T follicular helper cell (primary cell): ENCODE measurements at regions not wholly inside any gene's neighbourhood (a gene's known extent, or its start where the extent isn't known, plus 50 kb on each side); places are given as distances from the start of the nearest gene placed in this dataset.
"Not testable (repeated sequence)": the region's sequence is repeated elsewhere in the genome, so short reads cannot be mapped to it uniquely, and the experiment has no call there.

Experiments used
- DNase-seq: peaks from one replicate; pipeline ENCODE4 v3.0.0-alpha.2; 2020; ENCODE audit warnings: low read depth

DNA sequence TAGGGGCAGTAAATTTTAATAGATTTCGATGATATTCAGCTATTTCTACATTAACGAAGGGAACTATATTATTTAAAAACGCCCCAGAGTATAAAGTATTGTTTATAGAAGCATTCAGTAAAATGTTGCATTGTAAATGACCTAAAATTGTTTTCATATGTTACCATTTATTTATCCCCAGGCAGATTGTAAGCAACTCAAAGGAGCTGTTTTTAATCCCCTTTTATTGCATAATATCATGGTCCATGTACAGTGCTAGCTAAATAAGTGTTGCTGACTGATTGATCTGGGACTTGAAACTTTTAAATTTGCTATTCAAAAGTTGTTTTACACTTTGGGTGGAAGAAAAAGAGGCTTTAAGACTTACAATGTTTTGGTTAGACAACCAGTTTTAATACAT lies 199.0 kb upstream of the SLC38A2 start:
- no peak for DNase-seq

DNA sequence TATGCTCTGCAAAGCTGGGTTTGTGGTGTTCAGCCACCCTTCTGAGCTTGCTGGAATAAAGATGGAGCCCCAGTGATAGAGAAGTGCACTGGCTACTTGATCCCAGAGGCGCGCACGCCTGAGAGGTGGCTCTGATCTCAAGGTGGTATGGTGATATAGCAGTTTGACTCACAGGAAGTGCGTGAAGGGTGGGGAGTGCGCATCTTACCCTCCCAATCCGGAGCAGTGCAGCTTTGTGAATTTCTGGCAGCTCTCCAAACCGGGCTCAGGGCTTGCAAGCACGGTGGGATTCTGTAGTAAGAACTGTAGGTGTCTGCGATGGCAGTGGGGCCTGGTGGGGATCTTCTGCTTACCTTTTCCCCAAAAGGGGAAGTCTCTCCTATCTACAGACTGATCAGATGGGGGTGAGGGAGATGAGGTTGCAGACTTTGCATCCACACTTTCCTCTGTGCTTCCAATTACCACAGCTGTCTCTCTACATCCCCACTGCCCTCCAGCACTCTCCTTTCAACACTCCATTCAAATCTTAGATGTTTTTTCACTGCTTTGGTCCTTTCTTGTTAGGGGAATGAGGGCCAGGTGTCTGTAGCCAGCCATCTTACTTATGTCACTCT lies 197.4 kb upstream of the SLC38A2 start:
- no peak for DNase-seq

DNA sequence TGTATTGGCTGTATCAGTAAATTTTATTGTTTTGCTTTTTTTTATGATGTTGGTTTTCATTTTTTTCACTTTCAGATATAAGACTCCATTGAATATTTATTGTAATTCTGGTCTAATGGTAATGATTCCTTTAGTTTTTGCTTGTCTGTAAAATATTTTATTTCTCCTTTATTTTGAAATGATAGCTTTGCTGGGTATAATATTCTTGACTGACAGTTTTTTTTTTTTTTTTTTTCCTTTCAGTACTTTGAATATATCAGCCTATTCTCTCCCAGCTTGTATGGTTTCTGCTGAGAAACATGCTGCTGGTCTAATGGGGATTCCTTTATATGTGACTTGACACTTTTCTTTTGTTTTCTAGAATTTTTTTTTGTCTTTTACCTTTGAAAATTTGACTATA lies 195.1 kb upstream of the SLC38A2 start:
- no peak for DNase-seq

DNA sequence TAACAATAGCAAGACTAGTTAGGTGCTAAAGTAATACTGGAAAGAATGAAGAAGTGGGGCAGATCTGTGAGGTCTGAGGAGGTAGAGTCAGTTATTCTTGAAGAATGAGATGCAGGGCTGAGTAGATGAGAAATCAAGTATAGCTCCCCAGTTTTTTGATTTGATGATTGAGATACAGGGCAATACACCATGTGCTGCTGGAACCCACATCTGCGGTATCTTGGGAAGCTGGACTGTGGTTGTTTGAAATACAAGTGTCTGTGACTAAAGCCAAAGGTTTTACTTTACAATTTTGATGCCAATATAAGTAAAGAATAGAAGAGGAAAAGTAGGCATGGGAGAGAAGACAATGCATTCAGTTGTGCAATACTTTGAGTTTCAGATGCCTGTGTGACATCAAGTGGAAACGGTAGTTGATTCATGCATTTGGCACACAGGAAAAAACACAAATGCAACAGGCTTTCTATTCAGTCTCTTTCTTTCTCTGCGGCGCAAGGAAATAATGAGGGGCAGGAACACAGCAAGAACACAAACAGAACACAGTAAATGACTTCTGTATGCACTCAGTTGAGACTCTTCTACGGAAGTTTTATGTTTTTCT lies 190.2 kb upstream of the SLC38A2 start:
- DNase-seq = no peak

DNA sequence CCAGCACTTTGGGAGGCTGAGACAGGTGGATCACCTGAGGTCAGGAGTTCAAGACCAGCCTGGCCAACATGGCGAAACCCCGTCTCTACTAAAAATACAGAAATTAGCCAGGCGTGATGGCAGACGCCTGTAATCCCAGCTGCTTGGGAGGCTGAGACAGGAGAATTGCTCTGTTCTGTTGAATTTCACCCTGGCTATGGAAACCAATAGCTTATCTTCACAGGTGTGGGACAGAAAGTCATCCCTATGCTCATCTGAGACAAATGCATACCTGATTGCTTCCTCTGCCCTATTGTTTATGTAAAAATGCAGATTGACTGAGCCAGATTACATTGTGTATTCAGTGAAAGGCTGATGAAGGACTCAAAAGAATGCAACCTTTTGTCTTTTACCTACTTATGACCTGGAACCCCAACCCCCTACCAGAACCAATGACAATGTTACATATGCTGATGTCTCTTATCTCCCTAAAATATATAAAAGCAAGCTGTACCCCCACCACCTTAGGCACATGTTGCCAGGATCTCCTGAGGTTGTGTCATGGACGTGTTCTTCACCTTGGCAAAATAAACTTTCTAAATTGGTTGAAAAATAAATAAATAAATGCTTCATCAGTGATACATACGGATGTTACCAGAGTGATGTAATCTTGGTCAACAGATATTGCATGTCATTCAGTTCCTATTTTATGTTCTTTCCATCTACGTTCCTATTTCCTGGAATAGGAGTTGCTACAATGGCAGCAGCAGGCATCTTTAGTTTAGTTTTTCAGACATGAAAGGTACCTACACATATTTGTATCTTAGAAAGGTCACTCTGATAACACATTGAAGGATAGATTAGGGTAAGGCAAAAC lies 189.4 kb upstream of the SLC38A2 start:
- DNase-seq = not testable (repeated sequence)

DNA sequence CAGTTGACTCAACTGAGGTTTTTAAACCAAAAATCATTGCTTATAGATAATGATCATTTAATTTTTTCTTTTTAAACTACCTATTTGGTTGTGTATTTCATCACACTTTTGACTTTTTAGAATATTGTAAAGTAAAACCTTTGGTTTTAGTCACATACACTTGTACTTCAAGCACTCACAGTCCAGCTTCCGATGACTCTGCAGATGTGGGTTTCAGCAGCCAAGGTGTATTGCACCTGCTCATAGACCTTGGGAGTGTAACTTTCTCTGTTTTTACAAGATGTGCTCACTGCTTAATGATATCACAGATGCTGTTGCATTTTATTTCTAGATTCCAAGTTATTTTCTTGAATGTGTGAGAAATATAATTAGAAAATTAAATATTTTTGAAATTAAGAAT lies 188.3 kb upstream of the SLC38A2 start:
- no peak for DNase-seq

DNA sequence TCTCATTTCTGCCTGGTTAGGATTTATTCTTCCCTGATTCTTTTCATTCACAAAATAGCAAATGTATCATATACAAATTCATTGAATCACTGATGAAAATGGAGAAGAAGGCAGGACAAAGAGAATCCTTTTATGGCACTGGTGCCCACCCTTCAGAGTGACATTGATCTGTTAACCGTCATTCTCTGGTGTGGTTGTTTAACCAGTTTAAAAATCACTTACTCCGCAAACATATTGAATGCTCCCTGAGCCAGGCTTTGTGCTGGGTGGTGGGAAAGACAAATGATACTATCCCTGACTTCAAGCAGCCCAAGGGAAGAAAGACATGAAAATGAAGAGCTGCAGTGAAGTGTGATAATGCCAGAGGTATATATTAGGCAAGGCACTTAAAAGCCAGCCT lies 187.5 kb upstream of the SLC38A2 start:
- DNase-seq = no peak

DNA sequence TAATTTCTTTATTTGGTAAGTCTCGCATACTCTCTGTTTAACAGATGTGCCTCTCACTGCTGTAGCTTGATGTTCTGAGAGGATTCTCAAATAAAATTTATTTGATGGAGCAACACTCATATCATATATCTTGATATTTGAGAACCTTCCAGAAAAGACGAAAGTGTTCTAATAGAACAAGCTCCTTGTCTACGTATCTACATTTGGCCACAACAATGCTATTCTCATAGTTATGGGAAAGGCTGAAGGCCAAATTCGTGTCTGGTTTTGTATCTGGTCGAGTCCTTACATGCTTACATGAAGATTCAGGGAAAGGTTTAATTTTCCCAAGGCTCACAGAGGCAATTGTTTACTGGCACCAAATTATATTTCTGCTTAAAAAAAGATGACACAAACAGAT lies 186.7 kb upstream of the SLC38A2 start:
- no peak for DNase-seq

DNA sequence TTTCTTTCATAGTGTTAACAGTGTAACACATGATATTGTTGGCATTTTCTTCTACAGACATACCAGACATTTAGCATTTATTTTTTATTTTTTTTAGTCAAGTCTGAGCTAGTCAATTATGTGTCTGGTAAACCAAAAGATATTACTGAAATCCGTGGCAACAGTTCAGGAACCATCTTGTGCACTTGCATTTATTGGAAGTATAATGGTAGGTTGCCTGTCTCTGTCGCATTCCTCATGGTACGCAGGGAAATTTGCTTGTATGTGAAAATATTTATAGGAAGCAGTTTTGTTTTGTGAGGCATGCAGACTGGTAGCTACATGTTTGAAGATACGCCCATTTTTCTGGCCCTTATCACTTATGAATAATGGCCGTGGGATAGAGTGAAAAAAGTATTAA lies 186.1 kb upstream of the SLC38A2 start:
- no peak for DNase-seq

DNA sequence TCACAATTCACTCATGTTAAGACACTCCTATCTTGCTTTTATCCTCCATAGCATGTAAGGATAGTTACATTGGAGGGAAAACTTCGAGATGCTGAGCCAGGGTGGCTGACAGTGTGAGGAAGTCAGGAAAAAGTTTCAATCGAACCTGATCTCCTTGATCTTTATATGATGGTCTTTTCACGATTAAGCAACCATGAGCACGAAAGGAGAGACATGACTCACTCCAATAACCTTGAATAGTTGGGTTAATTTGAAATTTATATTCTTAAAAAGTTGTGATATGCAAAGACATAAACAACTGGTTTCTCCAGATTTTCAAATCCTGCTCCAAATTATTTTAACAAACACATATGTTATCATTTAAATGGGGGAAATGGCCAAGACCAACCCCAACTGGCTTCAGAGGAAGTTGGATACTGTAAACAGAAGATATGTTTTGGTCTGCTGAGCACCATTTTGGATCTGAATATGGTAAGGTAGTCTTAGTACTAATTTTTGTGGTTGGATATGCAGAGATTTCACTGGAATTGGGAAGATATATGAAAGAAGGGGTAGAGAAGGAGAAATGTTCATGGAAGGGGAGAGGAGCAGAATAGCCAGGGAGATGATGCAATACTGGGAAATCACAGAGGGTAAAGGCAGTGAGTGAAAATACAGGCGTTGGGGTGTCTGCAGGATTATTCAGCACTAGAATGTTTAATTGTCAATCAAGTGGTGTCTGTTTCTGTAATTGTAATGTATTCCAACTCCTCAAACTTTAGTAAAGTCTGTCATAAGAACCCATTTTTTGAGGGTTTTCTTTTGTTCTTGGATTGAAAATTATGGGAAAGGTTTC lies 185.2 kb upstream of the SLC38A2 start:
- DNase-seq = no peak

DNA sequence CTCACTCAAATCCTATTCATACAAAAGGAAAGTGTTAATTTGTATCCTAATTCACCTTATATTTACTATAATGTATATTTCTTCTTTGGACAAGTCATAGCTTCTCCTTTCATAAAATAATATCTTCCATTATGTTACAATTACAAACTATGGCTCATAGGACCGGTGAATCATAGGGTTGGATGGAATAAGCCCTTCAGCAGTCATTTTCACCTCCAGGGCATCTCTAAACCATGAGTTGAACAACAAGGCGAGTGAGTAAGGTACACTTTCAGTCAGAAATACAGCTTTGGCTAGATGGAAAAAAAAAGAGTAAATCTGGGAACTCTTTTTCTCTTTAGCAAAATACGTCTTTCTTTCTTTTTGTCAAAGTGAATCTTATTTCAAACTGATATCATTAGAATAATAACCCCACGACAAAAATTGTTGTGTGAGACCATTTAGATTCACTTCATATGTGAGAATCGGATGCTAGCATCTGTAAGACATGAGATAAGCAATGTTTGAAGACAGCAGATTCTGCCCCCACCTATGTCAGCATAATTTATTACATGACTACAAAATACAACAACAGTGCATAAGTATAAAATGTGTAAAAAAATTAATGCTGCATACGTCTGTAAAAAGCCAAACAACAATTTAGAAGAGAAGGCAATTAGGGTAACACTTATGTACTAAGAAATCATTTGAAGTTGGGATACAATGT lies 184.4 kb upstream of the SLC38A2 start:
- DNase-seq = no peak

DNA sequence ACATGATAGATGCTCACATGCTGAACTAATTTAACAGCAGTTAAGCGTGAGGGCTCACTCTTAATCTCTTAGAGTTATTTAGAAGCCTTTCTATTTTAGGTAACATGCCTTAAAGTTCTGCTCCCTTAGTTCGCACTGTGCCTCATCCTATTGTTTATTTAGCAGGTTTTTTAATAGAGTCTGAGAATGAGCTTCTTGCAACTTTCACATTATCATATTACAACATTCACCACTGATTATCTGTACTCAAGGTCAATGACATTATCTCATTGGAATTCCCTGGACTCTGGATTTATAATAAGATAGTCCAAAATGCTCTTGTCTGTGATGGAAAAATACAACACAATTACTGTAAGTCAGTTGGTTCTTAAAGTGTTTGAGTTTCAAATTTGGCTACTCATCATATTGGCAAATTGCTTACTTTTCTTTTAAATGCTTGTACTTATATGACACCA lies 183.6 kb upstream of the SLC38A2 start:
- no peak for DNase-seq

DNA sequence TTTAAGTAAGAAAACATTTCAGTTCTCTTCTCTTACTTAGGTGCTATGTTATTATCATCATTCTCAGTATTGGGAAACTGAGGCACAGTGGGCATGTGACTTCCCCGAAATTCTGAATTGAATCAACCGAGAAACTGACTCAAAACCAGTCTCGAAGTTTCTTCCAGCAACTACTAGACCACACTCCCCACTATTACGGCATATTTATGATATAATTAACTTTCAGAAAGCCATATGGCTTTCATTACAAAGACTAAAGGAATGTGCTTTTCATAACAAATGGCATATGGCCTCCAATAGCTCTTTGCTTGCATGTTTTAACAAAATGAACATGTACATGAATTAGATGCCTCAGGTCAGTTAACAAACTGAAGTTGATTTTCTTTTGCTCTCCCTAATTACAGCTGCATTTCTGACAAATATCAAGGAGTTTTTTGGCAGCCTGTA lies 182.9 kb upstream of the SLC38A2 start:
- no peak for DNase-seq

DNA sequence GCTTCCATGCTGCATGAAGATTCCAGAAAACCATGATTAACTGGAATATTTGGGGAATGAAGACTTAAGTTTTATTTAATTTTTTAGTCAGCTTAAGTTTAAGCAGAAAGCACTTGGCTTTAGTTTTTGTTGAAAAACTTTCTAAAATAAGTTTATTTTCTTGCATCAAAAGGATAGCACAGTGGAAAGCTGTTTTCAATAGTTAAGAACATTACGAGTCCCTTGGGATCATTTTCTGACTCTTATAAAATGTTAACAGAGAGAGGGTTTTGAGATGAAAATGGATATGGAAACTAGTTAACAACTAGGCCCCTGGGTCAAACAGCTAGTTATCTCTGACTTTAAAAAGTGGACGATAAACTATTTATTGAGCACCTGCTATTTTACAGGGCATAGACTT lies 181.9 kb upstream of the SLC38A2 start:
- DNase-seq = no peak

DNA sequence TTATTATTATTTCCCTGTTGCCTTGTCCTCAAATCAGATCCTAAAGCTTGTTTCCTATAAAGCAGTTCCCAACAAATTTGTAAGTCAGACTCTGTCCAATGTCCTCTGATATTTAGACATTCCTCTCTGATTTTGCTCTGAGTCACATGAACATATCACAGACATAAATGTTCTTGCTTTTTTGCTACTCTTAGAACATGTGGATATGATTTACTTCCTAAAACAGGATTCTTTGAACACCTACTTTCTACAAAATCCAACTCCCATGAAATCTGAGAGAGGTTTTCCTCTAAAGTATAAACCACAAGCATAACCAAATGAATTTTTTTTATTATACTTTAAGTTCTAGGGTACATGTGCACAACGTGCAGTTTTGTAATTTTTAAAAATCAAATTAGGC lies 181.3 kb upstream of the SLC38A2 start:
- no peak for DNase-seq

DNA sequence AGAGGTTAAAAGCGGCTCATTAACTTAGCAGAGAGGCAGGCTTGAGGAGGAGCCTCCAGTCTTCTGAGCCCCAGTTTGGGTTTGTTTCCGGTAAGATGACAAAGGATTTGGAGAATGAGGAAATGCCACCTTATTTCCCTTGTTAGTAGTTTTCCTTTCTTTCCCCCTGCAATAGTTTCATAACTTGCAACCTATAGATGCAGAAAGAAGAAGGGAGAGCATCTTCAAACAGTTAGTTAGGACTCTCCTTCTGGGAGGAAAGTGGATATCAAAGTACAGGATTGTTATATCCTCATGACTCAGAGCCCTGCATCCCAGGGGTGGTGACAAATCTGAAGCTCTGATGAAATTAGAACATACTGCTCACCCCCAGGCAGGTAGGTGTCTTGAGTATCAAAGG lies 180.7 kb upstream of the SLC38A2 start:
- no peak for DNase-seq

DNA sequence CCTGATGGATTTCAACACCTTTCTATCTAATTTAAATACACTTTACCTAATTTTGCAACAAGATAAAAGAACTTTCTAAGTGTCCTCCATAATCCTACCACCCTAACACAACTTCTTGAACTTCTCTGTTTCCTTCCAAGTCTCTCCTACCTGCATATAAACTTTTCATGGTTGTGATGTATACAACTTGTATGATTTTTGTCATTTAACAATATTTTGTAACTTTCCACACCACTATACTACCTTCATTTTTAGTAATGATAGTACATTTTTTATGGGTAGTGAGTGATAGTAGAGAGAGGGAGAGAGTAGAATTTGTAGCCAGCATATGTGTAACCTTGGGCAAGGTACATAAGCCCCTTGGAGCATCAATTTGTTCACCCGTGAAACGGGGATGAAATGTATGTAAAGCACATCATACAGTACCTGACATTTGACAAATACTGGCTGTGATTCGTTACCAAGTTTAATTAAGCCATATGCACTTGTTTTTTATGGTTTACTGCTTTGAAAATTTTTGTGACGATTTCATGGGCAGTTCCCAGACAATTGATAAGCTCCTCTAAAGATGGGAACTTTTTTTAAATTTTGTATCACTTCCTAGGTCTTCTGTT lies 177.8 kb upstream of the SLC38A2 start:
- DNase-seq = no peak

DNA sequence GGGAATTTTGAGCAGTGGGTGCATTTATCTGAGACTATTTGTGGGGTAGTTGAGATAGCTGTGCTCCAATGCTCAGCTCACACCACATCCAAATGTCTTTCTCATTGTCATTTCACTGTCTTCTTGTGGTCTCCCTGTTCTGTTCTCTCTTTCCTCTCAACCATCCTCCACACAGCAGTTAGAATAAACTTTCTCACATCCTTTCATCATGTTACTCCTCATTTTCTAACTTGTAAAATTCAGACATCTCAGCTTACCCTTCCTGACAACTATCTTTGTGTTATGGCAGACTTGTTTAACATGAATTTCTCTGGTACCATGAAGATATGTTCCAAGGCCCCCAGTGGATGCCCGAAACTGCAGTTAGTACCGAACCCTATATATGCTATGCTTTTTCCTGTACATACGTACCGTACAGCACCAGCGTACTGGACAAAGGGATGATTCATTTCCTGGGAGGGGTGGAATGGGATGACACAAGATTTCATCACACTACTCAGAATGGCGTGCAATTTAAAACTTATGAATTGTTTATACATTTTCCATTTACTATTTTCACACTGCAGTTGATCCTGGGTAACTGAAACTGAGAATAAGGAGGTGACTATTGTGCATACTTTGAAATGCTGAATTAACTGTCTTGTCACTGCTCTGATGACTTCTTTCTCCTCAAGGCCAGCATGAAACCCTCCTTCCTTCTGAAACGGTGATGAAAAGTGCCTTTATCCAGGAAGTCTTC lies 177.1 kb upstream of the SLC38A2 start:
- no peak for DNase-seq

DNA sequence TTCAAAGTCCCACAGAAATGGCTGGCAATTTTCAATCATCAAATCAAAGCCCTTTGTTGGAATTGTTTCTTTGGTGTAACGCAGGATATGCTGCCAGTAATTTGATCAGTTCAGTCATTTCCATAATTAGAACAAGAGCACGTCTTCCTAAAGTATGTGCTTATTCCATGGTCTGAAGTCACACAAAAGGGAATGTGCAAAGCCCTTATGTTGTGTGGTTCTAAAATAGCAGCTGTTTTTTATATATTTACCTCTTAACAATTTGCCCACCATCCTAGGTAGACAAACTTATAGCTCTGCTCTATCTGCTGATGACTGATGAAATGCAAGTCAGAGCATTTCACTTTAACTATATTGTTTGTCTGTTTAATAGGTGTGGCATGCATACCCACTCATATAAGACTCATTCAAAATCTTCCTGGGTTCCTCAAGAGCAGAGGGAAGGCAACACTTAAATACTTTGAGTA lies 176.1 kb upstream of the SLC38A2 start:
- no peak for DNase-seq
